Parathyroid adenoma (tissue), 2 donors: ENCODE measurements at regions not wholly inside any gene's neighbourhood (a gene's known extent, or its start where the extent isn't known, plus 50 kb on each side); places are given as distances from the start of the nearest gene placed in this dataset.

Source experiments
- H2AFZ ChIP-seq: fragments of 300-600 bp; sonication (generic); one replicate; pipeline ENCODE4 v1.7.0; 2017; ENCODE audit warnings: antibody characterized with exemption, mild to moderate bottlenecking
- H3K27ac ChIP-seq: fragments of 300-600 bp; sonication (generic); one replicate; pipeline ENCODE4 v1.7.0; 2017
- H3K27me3 ChIP-seq: fragments of 300-600 bp; sonication (generic); one replicate; pipeline ENCODE4 v1.7.0; 2017; ENCODE audit warnings: low read length; ENCODE audit not compliant: control insufficient read depth, insufficient read depth
- H3K36me3 ChIP-seq: fragments of 300-600 bp; sonication (generic); one replicate; pipeline ENCODE4 v1.7.0; 2017; ENCODE audit warnings: low read length; ENCODE audit not compliant: control insufficient read depth, insufficient read depth
- H3K4me1 ChIP-seq: fragments of 300-600 bp; sonication (generic); one replicate; pipeline ENCODE4 v1.7.0; 2017; ENCODE audit warnings: control low read depth
- H3K4me2 ChIP-seq: fragments of 300-600 bp; sonication (generic); one replicate; pipeline ENCODE4 v1.7.0; 2017; ENCODE audit warnings: low read length
- H3K4me3 ChIP-seq: fragments of 300-600 bp; sonication (generic); one replicate; pipeline ENCODE4 v1.7.0; 2017; ENCODE audit warnings: low read depth, low read length
- H3K79me2 ChIP-seq: fragments of 300-600 bp; sonication (generic); one replicate; pipeline ENCODE4 v1.7.0; 2017; ENCODE audit warnings: control low read depth
- H3K9ac ChIP-seq: fragments of 300-600 bp; sonication (generic); one replicate; pipeline ENCODE4 v1.7.0; 2017; ENCODE audit warnings: mild to moderate bottlenecking
- H3K9me3 ChIP-seq: fragments of 300-600 bp; sonication (generic); one replicate; pipeline ENCODE4 v1.7.0; 2017; ENCODE audit warnings: low read length; ENCODE audit not compliant: control insufficient read depth
- CTCF ChIP-seq: fragments of 300-600 bp; sonication (generic); IDR thresholded peaks from one replicate; pipeline ENCODE4 v1.7.0; 2017; ENCODE audit warnings: antibody characterized with exemption, mild to moderate bottlenecking
- donor health status: primary hyperparathyroidism.

- H3K36me3 ChIP-seq = no peaks in the 10 kb centered on the region
- H3K79me2 ChIP-seq = no peaks in the 10 kb centered on the region
- H2AFZ ChIP-seq = no peak overlapping the region
- no peak overlapping the region for H3K4me3 ChIP-seq
- H3K27ac ChIP-seq = no peak overlapping the region
- H3K9me3 ChIP-seq = no peaks in the 10 kb centered on the region
- no peak overlapping the region for H3K4me2 ChIP-seq
- no peaks in the 10 kb centered on the region for H3K4me1 ChIP-seq
- peak; percentile 44 for TF ChIP-seq CTCF
- H3K27me3 ChIP-seq = no peaks in the 10 kb centered on the region
- H3K9ac ChIP-seq = no peak overlapping the region
Measured at GRCh38 chr13:50085063-50085462, 69.8 kb downstream of the KCNRG start.

- no peak overlapping the region for H2AFZ ChIP-seq
- H3K36me3 ChIP-seq = no peaks in the 10 kb centered on the region
- H3K79me2 ChIP-seq = no peaks in the 10 kb centered on the region
- H3K27me3 ChIP-seq = no peaks in the 10 kb centered on the region
- no peak for TF ChIP-seq CTCF
- H3K9me3 ChIP-seq = no peaks in the 10 kb centered on the region
- H3K4me3 ChIP-seq = no peak overlapping the region
- no peak overlapping the region for H3K27ac ChIP-seq
- no peak overlapping the region for H3K4me2 ChIP-seq
- H3K4me1 ChIP-seq = no peaks in the 10 kb centered on the region
- no peak overlapping the region for H3K9ac ChIP-seq
Measured at GRCh38 chr13:50089633-50090032, 74.4 kb downstream of the KCNRG start.

- no peaks in the 10 kb centered on the region for H3K36me3 ChIP-seq
- no peaks in the 10 kb centered on the region for H3K4me1 ChIP-seq
- H3K27me3 ChIP-seq = no peaks in the 10 kb centered on the region
- no peak for TF ChIP-seq CTCF
- no peak overlapping the region for H3K4me2 ChIP-seq
- no peak overlapping the region for H3K4me3 ChIP-seq
- H3K79me2 ChIP-seq = no peaks in the 10 kb centered on the region
- no peak overlapping the region for H2AFZ ChIP-seq
- H3K9ac ChIP-seq = no peak overlapping the region
- no peak overlapping the region for H3K27ac ChIP-seq
- H3K9me3 ChIP-seq = no peaks in the 10 kb centered on the region
Measured at GRCh38 chr13:50090211-50090610, 75.0 kb downstream of the KCNRG start.

GRCh38 chr13:50094615-50095293 is 79.5 kb downstream of the KCNRG start:
- Histone ChIP-seq H3K9ac (no peak overlapping the region), H3K4me3 (no peak overlapping the region), H3K36me3 (no peaks in the 10 kb centered on the region), H3K79me2 (peaks cover 9% of the 10 kb centered on the region), H3K27me3 (no peaks in the 10 kb centered on the region), H2AFZ (no peak overlapping the region), H3K4me2 (no peak overlapping the region), H3K4me1 (no peaks in the 10 kb centered on the region), H3K27ac (no peak overlapping the region), H3K9me3 (no peaks in the 10 kb centered on the region)
- no peak for TF ChIP-seq CTCF

- Histone ChIP-seq H3K79me2 (peaks cover 9% of the 10 kb centered on the region), H3K4me2 (no peak overlapping the region), H3K36me3 (no peaks in the 10 kb centered on the region), H3K9ac (no peak overlapping the region), H3K4me1 (no peaks in the 10 kb centered on the region), H3K27ac (no peak overlapping the region), H3K9me3 (no peaks in the 10 kb centered on the region), H3K4me3 (no peak overlapping the region), H3K27me3 (no peaks in the 10 kb centered on the region), H2AFZ (no peak overlapping the region)
- TF ChIP-seq CTCF = no peak
Measured at GRCh38 chr13:50098693-50099092, 83.4 kb downstream of the KCNRG start.
